Stimulated activated CD4-positive, alpha-beta T cell treated with anti-CD3 and anti-CD28 coated beads, Interleukin-4, amount 100 ng/mL, for 1 hour (primary cell): ENCODE measurements at regions not wholly inside any gene's neighbourhood (a gene's known extent, or its start where the extent isn't known, plus 50 kb on each side); places are given as distances from the start of the nearest gene placed in this dataset.
"Not testable (repeated sequence)": the region's sequence is repeated elsewhere in the genome, so short reads cannot be mapped to it uniquely, and the experiment has no call there.

Source experiments
- DNase-seq: peaks from one replicate; pipeline ENCODE4 v3.0.0-alpha.2; 2020

GRCh38 chr6:112591329-112591728 is 244.2 kb downstream of the RFPL4B start:
- DNase-seq = no peak

GRCh38 chr6:112592159-112592558 is 245.0 kb downstream of the RFPL4B start:
- DNase-seq = no peak

- no peak for DNase-seq
Observed at GRCh38 chr6:112594886-112595594, 247.9 kb downstream of the RFPL4B start.

- DNase-seq = no peak
Observed at GRCh38 chr6:112595841-112596240, 248.7 kb downstream of the RFPL4B start.

- DNase-seq = no peak
Observed at GRCh38 chr6:112597176-112597575, 250.0 kb downstream of the RFPL4B start.

GRCh38 chr6:112600168-112600567 is 253.0 kb downstream of the RFPL4B start:
- DNase-seq = no peak

- no peak for DNase-seq
Observed at GRCh38 chr6:112603726-112604125, 256.6 kb downstream of the RFPL4B start.

GRCh38 chr6:112606656-112607435 is 259.7 kb downstream of the RFPL4B start:
- no peak for DNase-seq

- not testable (repeated sequence) for DNase-seq
Observed at GRCh38 chr6:112608925-112609324, 261.8 kb downstream of the RFPL4B start.

GRCh38 chr6:112613410-112613809 is 266.3 kb downstream of the RFPL4B start:
- no peak for DNase-seq

GRCh38 chr6:112618849-112619248 is 271.7 kb downstream of the RFPL4B start:
- no peak for DNase-seq

- no peak for DNase-seq
Observed at GRCh38 chr6:112620812-112621569, 273.9 kb downstream of the RFPL4B start.

- DNase-seq = no peak
Observed at GRCh38 chr6:112622036-112622435, 274.9 kb downstream of the RFPL4B start.

GRCh38 chr6:112626468-112627082 is 279.4 kb downstream of the RFPL4B start:
- DNase-seq = no peak

- DNase-seq = no peak
Observed at GRCh38 chr6:112634376-112634775, 287.2 kb downstream of the RFPL4B start.

- DNase-seq = no peak
Observed at GRCh38 chr6:112636650-112637262, 289.6 kb downstream of the RFPL4B start.

GRCh38 chr6:112639391-112639831 is 292.3 kb downstream of the RFPL4B start:
- DNase-seq = no peak

GRCh38 chr6:112640891-112641290 is 293.8 kb downstream of the RFPL4B start:
- DNase-seq = no peak

GRCh38 chr6:112649853-112650252 is 302.7 kb downstream of the RFPL4B start:
- no peak for DNase-seq

GRCh38 chr6:112651239-112651638 is 304.1 kb downstream of the RFPL4B start:
- DNase-seq = no peak

- no peak for DNase-seq
Observed at GRCh38 chr6:112659912-112660311, 312.8 kb downstream of the RFPL4B start.

GRCh38 chr6:112660626-112661025 is 313.5 kb downstream of the RFPL4B start:
- DNase-seq = no peak

GRCh38 chr6:112663698-112664097 is 316.6 kb downstream of the RFPL4B start:
- no peak for DNase-seq
